ENCODE measurements at regions not wholly inside any gene's neighbourhood (a gene's known extent, or its start where the extent isn't known, plus 50 kb on each side); places are given as distances from the start of the nearest gene placed in this dataset.

- Histone ChIP-seq H3K9ac (ENCODE audit: low read length) (no peak overlapping the region), H2AFZ (ENCODE audit: low read depth, low read length, poor library complexity, severe bottlenecking) (no peak overlapping the region), H3K9me2 (ENCODE audit: insufficient read depth) (no peaks in the 10 kb centered on the region), H3K27me3 (ENCODE audit: insufficient read depth, low read length) (no peaks in the 10 kb centered on the region), H3K4me1 (ENCODE audit: control insufficient read depth in 1 of 2, insufficient read depth in 2 of 2, low read length in 2 of 2) (no peaks in the 10 kb centered on the region), H3K27ac (ENCODE audit: low read depth, low read length) (no peak overlapping the region), H4K20me1 (ENCODE audit: insufficient read depth) (no peaks in the 10 kb centered on the region), H3K79me2 (ENCODE audit: insufficient read depth, low read length) (no peaks in the 10 kb centered on the region), H3K4me3 (replicated peaks in 1 of 2; ENCODE audit: low read depth in 1 of 2, low read length in 2 of 2) (no peak overlapping the region), H3K9me3 (ENCODE audit: control insufficient read depth in 1 of 2, insufficient read depth in 1 of 2, low read depth in 1 of 2, low read length in 2 of 2) (no peaks in the 10 kb centered on the region), H3K36me3 (ENCODE audit: control insufficient read depth in 1 of 2, insufficient read depth in 2 of 2, low read length in 2 of 2) (no peaks in the 10 kb centered on the region), H3K4me2 (ENCODE audit: low read length) (no peak overlapping the region)
- TF ChIP-seq FOSL1 (IDR thresholded peaks at IDR 0.05; ENCODE audit: low read depth) (no peak), POLR2A (IDR thresholded peaks at IDR 0.05; ENCODE audit: borderline replicate concordance, extremely low read depth, insufficient read depth, insufficient read length) (no peak), CBX3 (IDR thresholded peaks at IDR 0.05; ENCODE audit: low read depth) (no peak), RAD21 (IDR thresholded peaks at IDR 0.05; ENCODE audit: low read depth) (no peak), ELF1 (IDR thresholded peaks at IDR 0.05; ENCODE audit: borderline replicate concordance, low read depth) (no peak), SIN3A (IDR thresholded peaks at IDR 0.05; ENCODE audit: low read depth) (no peak), SP1 (IDR thresholded peaks at IDR 0.05; ENCODE audit: low read depth) (no peak), EGR1 (IDR thresholded peaks at IDR 0.05; ENCODE audit: low read depth) (no peak)
- ATAC-seq, result no peak
- POLR2A ChIA-PET, result no interaction called here
- intact Hi-C loops (cut with micrococcal nuclease), result no loop called here
- CTCF ChIA-PET, result no interaction called here
- no TSS peak for BruUV-seq (replicated peaks)
- no peak for DNase-seq (ENCODE audit: low read depth, low spot score)
- RAD21 ChIA-PET (ENCODE audit: low non-redundant PET in 1 of 2, low total read pairs in 2 of 2, uncharacterized antibody in 2 of 2, unreplicated experiment in 2 of 2), result no interaction called here
Measured at GRCh38 chr10:35857860-35858259, 215.8 kb upstream of the FZD8 start.

DNA sequence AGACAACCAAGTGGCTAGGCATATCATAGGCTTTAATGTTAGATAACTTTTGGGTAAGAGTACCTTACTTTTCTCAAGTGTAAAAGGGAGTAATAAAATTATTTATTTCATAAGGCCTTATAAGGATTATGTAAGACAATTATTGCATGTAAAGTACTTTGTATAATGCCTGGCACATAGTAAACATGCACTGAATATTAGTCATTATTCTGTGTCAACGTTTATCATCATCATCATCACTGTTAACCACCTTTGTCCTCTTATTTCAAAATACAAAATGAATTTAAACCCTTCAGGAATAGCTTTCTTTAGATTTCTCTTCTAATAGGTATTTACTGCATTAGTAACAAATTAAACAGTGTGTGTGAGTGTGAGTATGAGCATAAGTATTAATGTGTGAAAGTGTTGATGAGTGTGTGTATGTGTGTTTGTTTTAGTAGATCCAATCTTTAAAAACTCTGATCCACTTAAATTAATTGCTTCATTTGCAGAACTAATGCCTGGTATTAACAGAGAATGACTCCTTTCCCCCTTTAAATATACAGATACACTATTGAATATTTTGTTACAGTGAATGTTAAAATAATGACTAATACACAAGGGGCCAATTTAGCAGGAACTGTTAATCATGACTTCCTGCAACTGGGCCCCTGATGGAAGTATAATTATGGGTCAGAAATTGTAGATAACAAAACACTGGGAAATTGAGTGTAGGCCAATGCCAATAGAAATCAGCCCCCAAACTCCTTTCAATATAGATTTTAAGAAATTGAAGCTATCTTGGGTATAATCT lies 213.3 kb upstream of the FZD8 start:
- H3K4me1 ChIP-seq (ENCODE audit: control insufficient read depth in 1 of 2, insufficient read depth in 2 of 2, low read length in 2 of 2), result no peaks in the 10 kb centered on the region
- H3K4me3 ChIP-seq (replicated peaks in 1 of 2; ENCODE audit: low read depth in 1 of 2, low read length in 2 of 2), result no peak overlapping the region
- POLR2A ChIA-PET, result no interaction called here
- intact Hi-C loops (cut with micrococcal nuclease), result no loop called here
- H3K4me2 ChIP-seq (ENCODE audit: low read length), result no peak overlapping the region
- no peak overlapping the region for H3K9ac ChIP-seq (ENCODE audit: low read length)
- CTCF ChIA-PET, result no interaction called here
- H3K79me2 ChIP-seq (ENCODE audit: insufficient read depth, low read length), result no peaks in the 10 kb centered on the region
- no peak overlapping the region for H2AFZ ChIP-seq (ENCODE audit: low read depth, low read length, poor library complexity, severe bottlenecking)
- H3K27me3 ChIP-seq (ENCODE audit: insufficient read depth, low read length), result no peaks in the 10 kb centered on the region
- H3K9me3 ChIP-seq (ENCODE audit: control insufficient read depth in 1 of 2, insufficient read depth in 1 of 2, low read depth in 1 of 2, low read length in 2 of 2), result no peaks in the 10 kb centered on the region
- TF ChIP-seq REST (IDR thresholded peaks at IDR 0.05; ENCODE audit: low read depth) (no peak), YY1 (IDR thresholded peaks at IDR 0.05; ENCODE audit: extremely low read depth, insufficient replicate concordance, low read depth, low read length) (no peak)
- no peaks in the 10 kb centered on the region for H3K36me3 ChIP-seq (ENCODE audit: control insufficient read depth in 1 of 2, insufficient read depth in 2 of 2, low read length in 2 of 2)
- H3K9me2 ChIP-seq (ENCODE audit: insufficient read depth), result no peaks in the 10 kb centered on the region
- RAD21 ChIA-PET (ENCODE audit: low non-redundant PET in 1 of 2, low total read pairs in 2 of 2, uncharacterized antibody in 2 of 2, unreplicated experiment in 2 of 2), result no interaction called here
- no peak for DNase-seq (ENCODE audit: low read depth, low spot score)
- no peaks in the 10 kb centered on the region for H4K20me1 ChIP-seq (ENCODE audit: insufficient read depth)
- BruUV-seq (replicated peaks), result no TSS peak
- no peak overlapping the region for H3K27ac ChIP-seq (ENCODE audit: low read depth, low read length)
- ATAC-seq, result no peak
